ENCODE measurements at regions not wholly inside any gene's neighbourhood (a gene's known extent, or its start where the extent isn't known, plus 50 kb on each side); places are given as distances from the start of the nearest gene placed in this dataset.

GRCh38 chr16:86375364-86375763 lies 135.0 kb upstream of the FOXF1 start:
- in situ Hi-C loops (cut with MboI), result no loop called here
- H3K4me3 ChIP-seq, result no peak overlapping the region
- H3K27me3 ChIP-seq (replicated peaks in 1 of 2; ENCODE audit: control insufficient read depth in 2 of 2, insufficient read depth in 2 of 2, low read length in 1 of 2), result peaks cover 0 to 2% of the 10 kb centered on the region in 2 experiments; a peak in 3 of 4 replicates
- no peaks in the 10 kb centered on the region for H3K9me3 ChIP-seq (replicated peaks; ENCODE audit: control insufficient read depth, insufficient read depth, low read length)
- POLR2A ChIA-PET, result interaction anchor here (0.5 kb wide), 1 partner anchor 1315 kb away, joined by 3 read pairs; no protein-coding TSS in a partner anchor
- no peak overlapping the region for H2AFZ ChIP-seq (ENCODE audit: control insufficient read depth, low read depth, low read length)
- 19% methylated on average over 5 of the region's 5 CpGs for WGBS (ENCODE audit: insufficient coverage, insufficient replicate concordance, low lambda C conversion rate, missing lambda C conversion rate)
- SMC1A ChIA-PET (ENCODE audit: uncharacterized antibody, unreplicated experiment), result interaction anchor here (0.8 kb wide), 1 partner anchor 8 kb away, joined by 3 read pairs; no protein-coding TSS in a partner anchor
- BruUV-seq (replicated peaks), result no TSS peak
- RAD21 ChIA-PET (ENCODE audit: unreplicated experiment), result no interaction called here
- intact Hi-C loops (cut with micrococcal nuclease; ENCODE audit: unreplicated experiment), result no loop called here
- H3K4me1 ChIP-seq (ENCODE audit: control insufficient read depth, insufficient read depth, low read length), result no peaks in the 10 kb centered on the region
- no peak overlapping the region for H3K9ac ChIP-seq (ENCODE audit: control insufficient read depth, insufficient read depth, low read length)
- TF ChIP-seq SMARCA5 (IDR thresholded peaks at IDR 0.05) (no peak), NFIC (IDR thresholded peaks at IDR 0.05; ENCODE audit: low read depth, low read length) (no peak), ETV6 (conservative IDR thresholded peaks at IDR 0.05 in 1 of 2, IDR thresholded peaks at IDR 0.05 in 1 of 2; ENCODE audit: borderline replicate concordance in 1 of 2, low read depth in 1 of 2) (no peak), ZNF687 (IDR thresholded peaks at IDR 0.05) (no peak), CTCF (IDR thresholded peaks at IDR 0.05 in 2 of 3, conservative IDR thresholded peaks at IDR 0.05 in 1 of 3; ENCODE audit: control insufficient read depth in 2 of 3, extremely low read depth in 1 of 3, insufficient read depth in 1 of 3, low read depth in 3 of 3, low read length in 3 of 3) (no peak), ZBTB33 (IDR thresholded peaks at IDR 0.05) (no peak), TCF7 (IDR thresholded peaks at IDR 0.05; ENCODE audit: borderline replicate concordance) (no peak), PML (IDR thresholded peaks at IDR 0.05; ENCODE audit: low read length) (no peak)
- CTCF ChIA-PET, result no interaction called here
- no peak for DNase-seq (ENCODE audit: low read depth, low spot score)
- H3K79me2 ChIP-seq (ENCODE audit: control insufficient read depth, insufficient read depth, low read length), result no peaks in the 10 kb centered on the region
- FAIRE-seq, result no peak
- no peaks in the 10 kb centered on the region for H4K20me1 ChIP-seq (ENCODE audit: control insufficient read depth, insufficient read depth)
- H3K36me3 ChIP-seq (ENCODE audit: control insufficient read depth in 2 of 2, insufficient read depth in 2 of 2, low read length in 1 of 2), result no peaks in the 10 kb centered on the region
- no peak overlapping the region for H3K4me2 ChIP-seq (ENCODE audit: control insufficient read depth, insufficient read depth)
- no peak for ATAC-seq
- no peak overlapping the region for H3K27ac ChIP-seq (ENCODE audit: control insufficient read depth, insufficient read depth)

All from GM12878 (cell line).